Neural crest cell (in vitro differentiated cells): ENCODE measurements at regions not wholly inside any gene's neighbourhood (a gene's known extent, or its start where the extent isn't known, plus 50 kb on each side); places are given as distances from the start of the nearest gene placed in this dataset.

ENCODE experiments used
- DNase-seq: peaks from one replicate; pipeline ENCODE4 v3.0.0; 2021; ENCODE audit warnings: low read depth, mixed read lengths, low spot score
- H3K27ac Mint-ChIP-seq: one replicate; pipeline ENCODE4 v1.8.0; 2021; ENCODE audit warnings: mild to moderate bottlenecking, mixed read lengths; ENCODE audit not compliant: unreplicated experiment
- H3K27me3 Mint-ChIP-seq: 2 replicates; pipeline ENCODE4 v1.8.0; 2021; ENCODE audit warnings: low read depth, mild to moderate bottlenecking, mixed read lengths
- H3K36me3 Mint-ChIP-seq: 2 replicates; pipeline ENCODE4 v1.8.0; 2021; ENCODE audit warnings: low read depth, mild to moderate bottlenecking, mixed read lengths
- H3K4me1 Mint-ChIP-seq: 2 replicates; pipeline ENCODE4 v1.8.0; 2021; ENCODE audit warnings: mixed read lengths
- H3K4me3 Mint-ChIP-seq: one replicate; pipeline ENCODE4 v1.8.0; 2021; ENCODE audit warnings: mild to moderate bottlenecking, mixed read lengths
- H3K9me3 Mint-ChIP-seq: 2 replicates; pipeline ENCODE4 v1.8.0; 2021; ENCODE audit warnings: mixed read lengths
- CTCF ChIP-seq: fragments of 200-600 bp; sonication (generic); conservative IDR thresholded peaks from 2 replicates; pipeline ENCODE4 v1.5.0; 2021; ENCODE audit warnings: antibody characterized with exemption, mild to moderate bottlenecking

GRCh38 chr3:87426918-87427317 lies 150.5 kb upstream of the POU1F1 start:
- no peaks in the 10 kb centered on the region for H3K4me1 Mint-ChIP-seq
- no peaks in the 10 kb centered on the region for H3K9me3 Mint-ChIP-seq
- no peaks in the 10 kb centered on the region for H3K36me3 Mint-ChIP-seq
- H3K27me3 Mint-ChIP-seq = no peaks in the 10 kb centered on the region
- no peak for DNase-seq
- TF ChIP-seq CTCF = no peak
- H3K4me3 Mint-ChIP-seq = no peak overlapping the region
- no peak overlapping the region for H3K27ac Mint-ChIP-seq

DNA sequence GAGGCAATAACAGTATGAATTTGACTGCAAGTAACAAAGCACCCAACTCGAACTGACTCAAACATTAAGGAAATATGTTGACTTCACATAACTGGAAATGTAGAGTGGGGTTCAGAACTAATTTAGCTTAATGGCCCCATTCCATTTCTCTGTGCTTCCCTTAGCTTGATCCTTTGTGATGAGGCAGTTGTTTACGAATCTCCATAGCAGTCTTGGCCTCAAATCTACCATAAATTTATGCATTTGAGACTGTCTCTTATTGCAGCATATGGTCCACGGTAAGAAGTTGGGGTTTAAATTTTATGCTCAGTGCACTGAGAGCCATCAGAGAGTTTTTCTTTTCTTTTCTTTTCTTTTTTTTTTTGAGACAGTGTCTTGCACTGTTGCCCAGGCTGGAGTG lies 148.7 kb upstream of the POU1F1 start:
- Mint-ChIP-seq H3K36me3 (no peaks in the 10 kb centered on the region), H3K27me3 (no peaks in the 10 kb centered on the region), H3K4me1 (no peaks in the 10 kb centered on the region), H3K4me3 (no peak overlapping the region), H3K27ac (no peak overlapping the region), H3K9me3 (no peaks in the 10 kb centered on the region)
- DNase-seq = no peak
- TF ChIP-seq CTCF = no peak

- no peak for DNase-seq
- Mint-ChIP-seq H3K27me3 (no peaks in the 10 kb centered on the region), H3K4me1 (no peaks in the 10 kb centered on the region), H3K27ac (no peak overlapping the region), H3K9me3 (no peaks in the 10 kb centered on the region), H3K4me3 (no peak overlapping the region), H3K36me3 (no peaks in the 10 kb centered on the region)
- TF ChIP-seq CTCF = no peak
These were observed 147.0 kb upstream of the POU1F1 start for GRCh38 chr3:87423336-87423735.

DNA sequence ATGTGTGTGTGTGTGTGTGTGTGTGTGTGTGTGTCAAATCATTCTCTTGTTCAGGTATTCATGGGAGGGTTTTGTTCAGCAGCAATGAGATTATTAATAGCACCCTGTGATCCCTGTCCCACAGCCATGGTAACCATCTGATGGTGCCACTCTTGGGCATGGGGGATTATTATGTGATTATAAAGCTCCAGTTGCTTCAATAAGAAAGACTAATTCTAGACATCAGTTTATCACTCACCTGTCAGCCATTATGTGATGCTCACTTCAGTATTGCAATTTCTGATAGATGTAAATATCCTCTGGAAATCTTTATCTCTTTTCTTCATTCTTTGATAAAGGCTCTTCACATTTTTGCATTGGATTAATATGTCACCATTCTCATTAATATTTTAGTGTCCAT lies 145.9 kb upstream of the POU1F1 start:
- Mint-ChIP-seq H3K27ac (no peak overlapping the region), H3K4me3 (no peak overlapping the region), H3K4me1 (no peaks in the 10 kb centered on the region), H3K27me3 (no peaks in the 10 kb centered on the region), H3K36me3 (no peaks in the 10 kb centered on the region), H3K9me3 (no peaks in the 10 kb centered on the region)
- no peak for DNase-seq
- TF ChIP-seq CTCF = no peak

- DNase-seq = no peak
- no peak overlapping the region for H3K4me3 Mint-ChIP-seq
- no peaks in the 10 kb centered on the region for H3K4me1 Mint-ChIP-seq
- TF ChIP-seq CTCF = no peak
- H3K27ac Mint-ChIP-seq = no peak overlapping the region
- no peaks in the 10 kb centered on the region for H3K27me3 Mint-ChIP-seq
- H3K36me3 Mint-ChIP-seq = no peaks in the 10 kb centered on the region
- H3K9me3 Mint-ChIP-seq = peaks cover 3% of the 10 kb centered on the region
These were observed 143.8 kb upstream of the POU1F1 start for GRCh38 chr3:87420171-87420570.

DNA sequence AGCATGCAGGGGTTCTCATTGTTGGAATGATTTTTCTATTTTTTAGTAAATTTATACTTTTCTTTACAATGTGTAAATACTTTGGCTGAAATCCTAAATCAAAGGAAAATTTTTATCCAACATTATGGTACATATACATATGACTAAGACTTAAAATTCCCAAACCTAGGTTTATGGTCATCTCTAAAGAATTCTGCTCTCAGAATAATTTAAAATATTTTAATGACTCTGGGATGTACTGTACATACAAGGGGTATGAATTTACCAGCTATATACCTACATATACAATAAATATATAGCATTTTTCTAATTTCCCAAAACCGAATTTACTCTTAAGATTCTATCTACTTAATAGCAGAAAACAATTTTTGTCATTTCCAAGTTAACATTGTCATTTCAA lies 137.9 kb upstream of the POU1F1 start:
- Mint-ChIP-seq H3K27me3 (no peaks in the 10 kb centered on the region), H3K9me3 (peaks cover 7% of the 10 kb centered on the region), H3K36me3 (no peaks in the 10 kb centered on the region), H3K27ac (no peak overlapping the region), H3K4me1 (no peaks in the 10 kb centered on the region), H3K4me3 (no peak overlapping the region)
- DNase-seq = no peak
- no peak for TF ChIP-seq CTCF
